ENCODE measurements at regions not wholly inside any gene's neighbourhood (a gene's known extent, or its start where the extent isn't known, plus 50 kb on each side); places are given as distances from the start of the nearest gene placed in this dataset.
"Not testable (repeated sequence)": the region's sequence is repeated elsewhere in the genome, so short reads cannot be mapped to it uniquely, and the experiment has no call there.

DNA sequence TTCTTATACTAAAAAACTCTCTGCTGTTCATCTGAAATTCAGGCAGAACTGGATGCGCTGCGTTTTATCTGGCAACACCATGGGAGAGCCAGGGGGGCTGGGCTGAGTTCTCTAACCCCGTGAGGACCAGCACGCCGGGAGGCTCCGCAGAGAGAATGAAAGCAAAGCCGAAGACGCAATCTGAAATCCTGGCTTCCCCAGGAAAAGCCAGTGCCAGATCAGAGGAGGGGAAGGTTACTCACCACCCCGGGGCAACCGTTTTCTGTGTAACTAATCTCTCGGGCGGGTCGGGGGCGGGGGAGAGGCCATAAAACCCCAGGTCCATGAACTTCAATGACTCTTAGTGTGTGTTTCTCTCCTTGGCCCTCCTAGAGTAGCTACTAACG, 99.4 kb downstream of the SHANK2 start:
- DNase-seq (ENCODE audit: low read depth in 2 of 2) = no peak

DNA sequence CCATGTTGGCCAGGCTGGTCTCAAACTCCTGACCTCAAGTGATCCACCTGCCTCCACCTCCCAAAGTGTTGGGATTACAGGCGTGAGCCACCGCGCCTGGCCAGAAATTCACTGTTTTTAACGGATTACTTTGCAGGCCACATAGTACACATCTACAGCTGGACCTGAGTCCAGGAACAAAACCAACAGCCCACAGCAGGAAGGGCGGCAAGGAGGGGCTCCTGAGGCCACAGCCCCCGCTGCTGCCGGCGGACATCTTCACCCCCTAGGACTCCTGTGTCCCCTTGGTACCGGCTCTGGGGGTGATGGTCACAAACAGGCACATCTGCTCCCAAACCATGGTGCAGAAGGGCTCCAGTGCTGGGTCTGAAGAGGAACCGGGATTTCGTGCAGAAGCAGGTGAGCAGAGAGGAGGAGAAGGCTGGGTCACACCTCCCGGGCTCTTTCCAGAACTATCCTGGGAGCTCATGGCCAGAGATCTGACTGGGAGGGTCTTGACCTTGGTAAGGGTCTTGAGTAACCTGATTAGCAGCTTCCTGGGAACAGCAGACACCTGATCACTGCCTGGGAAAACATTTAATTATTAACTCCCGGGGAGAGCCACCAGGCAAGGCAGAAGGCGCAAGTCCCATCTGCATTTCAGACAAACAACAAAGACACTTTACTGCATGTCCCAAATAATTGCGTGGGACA, 99.9 kb downstream of the SHANK2 start:
- DNase-seq (ENCODE audit: low read depth in 2 of 2) = not testable (repeated sequence)

DNA sequence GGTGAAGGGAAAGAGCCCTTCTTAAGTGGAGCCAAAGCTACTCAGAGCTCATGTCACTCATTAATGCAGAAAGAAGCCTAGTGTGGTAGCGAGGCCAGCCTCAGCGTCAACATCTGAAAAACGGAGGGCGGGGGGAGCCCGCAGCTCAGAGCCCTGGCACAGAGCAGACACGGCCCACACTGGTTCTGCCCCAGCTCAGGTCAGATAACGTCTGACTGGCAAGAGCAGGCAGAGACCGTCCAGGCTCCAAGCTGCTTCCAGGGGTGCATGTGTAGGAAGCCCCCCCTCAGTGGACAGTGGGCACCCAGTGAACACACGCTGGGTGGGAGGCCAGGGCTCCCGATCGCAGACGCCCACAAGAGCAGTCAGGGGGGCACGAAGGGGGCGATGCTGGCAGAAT, 100.8 kb downstream of the SHANK2 start:
- DNase-seq (ENCODE audit: low read depth in 2 of 2) = no peak

GRCh38 chr11:71150859-71151258, 101.5 kb downstream of the SHANK2 start:
- DNase-seq (ENCODE audit: low read depth in 2 of 2) = no peak

- no peak for DNase-seq (ENCODE audit: low read depth in 2 of 2)
Measured at GRCh38 chr11:71148716-71149115, 103.7 kb downstream of the SHANK2 start.

- no peak for DNase-seq (ENCODE audit: low read depth in 2 of 2)
Measured at GRCh38 chr11:71147331-71147730, 105.0 kb downstream of the SHANK2 start.

- DNase-seq (ENCODE audit: low read depth in 2 of 2) = no peak
Measured at GRCh38 chr11:71146846-71147245, 105.5 kb downstream of the SHANK2 start.

DNA sequence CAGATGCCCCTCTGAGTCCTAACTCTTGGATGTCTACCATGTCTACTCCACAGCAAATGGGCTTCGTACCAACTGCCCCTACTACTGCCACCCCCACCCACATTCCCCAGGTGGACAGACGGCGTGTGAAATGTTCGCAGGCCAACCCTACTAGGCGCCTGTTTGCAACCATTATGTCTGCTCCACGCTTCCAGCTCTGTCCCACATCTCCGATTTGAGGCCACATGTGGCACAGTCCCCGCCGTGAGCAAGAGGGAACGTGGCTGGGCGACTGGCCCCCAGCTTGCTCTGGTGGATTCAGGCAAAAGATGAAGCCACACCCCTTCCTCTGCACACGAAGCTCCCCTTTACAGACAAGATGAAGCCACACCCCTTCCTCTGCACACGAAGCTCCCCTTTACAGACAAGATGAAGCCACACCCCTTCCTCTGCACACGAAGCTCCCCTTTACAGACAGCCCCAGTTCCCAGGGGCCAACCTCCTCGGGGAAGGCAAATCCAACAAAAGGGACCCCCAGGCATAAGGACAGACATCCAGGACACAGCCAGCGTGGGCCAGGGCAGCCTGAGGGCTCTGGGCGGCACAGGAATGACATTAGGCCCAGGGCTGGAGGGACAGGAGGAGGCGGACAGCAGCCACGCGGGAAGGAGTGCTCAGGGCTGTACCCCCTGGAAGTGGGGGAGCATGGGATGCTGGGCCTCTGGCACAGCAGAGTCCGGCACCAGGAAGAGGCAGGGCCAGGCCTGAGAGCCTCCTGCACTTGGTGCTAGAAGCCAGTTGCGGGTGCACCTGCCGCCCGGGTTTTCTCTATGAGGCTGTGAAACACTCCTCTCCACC, 106.2 kb downstream of the SHANK2 start:
- no peak for DNase-seq (ENCODE audit: low read depth in 2 of 2)

GRCh38 chr11:71145368-71145767, 107.0 kb downstream of the SHANK2 start:
- DNase-seq (ENCODE audit: low read depth in 2 of 2) = no peak

DNA sequence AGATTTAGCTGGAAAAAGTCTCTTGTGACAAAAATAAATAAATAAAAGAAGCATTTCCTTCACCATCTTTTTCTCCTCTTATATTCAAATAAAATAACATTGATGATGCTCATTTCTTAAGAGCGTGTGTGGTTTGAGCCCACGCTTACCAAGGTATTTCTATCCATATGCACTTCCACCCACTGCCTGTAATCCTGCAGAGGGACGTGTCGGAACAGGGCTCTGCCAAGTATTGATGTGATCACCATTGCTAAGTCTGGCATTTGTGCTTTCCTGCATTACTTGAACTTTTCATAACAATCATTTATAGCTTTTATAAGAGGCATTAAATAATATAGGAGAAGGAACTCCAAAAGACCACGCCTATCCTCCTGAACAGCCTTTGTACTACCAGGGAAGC, 107.6 kb downstream of the SHANK2 start:
- no peak for DNase-seq (ENCODE audit: low read depth in 2 of 2)

DNA sequence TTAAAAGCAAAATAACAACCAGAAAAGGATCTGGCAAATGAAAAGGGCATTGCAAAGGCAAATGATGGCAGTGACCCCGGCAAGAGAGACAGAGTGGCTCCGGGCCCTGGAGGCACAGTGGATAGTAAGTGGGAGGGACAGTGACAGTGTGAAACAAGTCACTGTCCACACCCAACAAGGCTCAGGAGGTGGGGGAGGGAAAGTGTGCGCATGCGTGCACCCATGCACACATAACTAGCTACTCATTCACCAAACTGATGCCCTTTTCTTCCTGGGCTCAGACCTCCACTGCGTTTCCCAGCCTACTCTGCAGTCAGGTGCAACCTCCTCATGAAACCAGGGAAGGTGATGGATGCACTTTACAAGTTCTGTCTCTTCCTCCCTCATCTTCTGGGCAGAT, 108.4 kb downstream of the SHANK2 start:
- no peak for DNase-seq (ENCODE audit: low read depth in 2 of 2)

DNA sequence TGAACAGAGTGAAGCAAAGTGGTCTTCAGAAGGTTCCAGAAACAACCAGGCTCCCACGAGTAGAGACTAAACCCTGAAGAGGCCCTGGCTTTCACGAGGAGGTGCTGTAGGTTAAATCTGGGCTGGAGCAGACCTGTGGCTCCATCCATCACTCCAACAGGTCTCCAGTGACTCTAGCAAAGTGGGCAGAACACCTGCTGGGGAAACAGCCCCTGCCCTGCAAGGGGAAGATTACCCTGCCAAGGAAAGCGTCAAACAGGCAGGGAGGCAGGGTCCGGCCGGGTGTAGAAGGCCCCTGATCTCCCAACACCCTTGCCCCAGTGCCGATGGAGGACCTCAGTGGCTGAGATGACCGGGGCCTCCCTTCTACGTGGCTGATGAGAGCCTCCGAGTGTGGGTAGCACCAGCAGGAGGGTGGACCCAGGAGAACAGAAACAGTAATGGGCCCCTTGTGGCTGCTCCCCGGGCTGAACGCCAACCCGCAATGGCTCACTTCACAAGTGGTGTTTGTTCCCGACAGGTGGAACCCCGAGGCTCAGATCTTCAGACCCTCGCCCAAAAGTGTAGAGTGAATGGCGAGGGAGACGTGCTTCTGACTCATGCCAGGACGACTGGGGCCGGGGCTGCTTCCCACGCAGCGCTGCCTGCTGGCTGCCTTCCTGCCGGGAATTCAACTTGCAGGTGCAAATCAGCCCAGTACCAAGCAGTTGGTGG, 112.0 kb downstream of the SHANK2 start:
- DNase-seq (ENCODE audit: low read depth in 2 of 2) = no peak

- no peak for DNase-seq (ENCODE audit: low read depth in 2 of 2)
Measured at GRCh38 chr11:71139516-71140205, 112.7 kb downstream of the SHANK2 start.

GRCh38 chr11:71138737-71139425, 113.5 kb downstream of the SHANK2 start:
- no peak for DNase-seq (ENCODE audit: low read depth in 2 of 2)

DNA sequence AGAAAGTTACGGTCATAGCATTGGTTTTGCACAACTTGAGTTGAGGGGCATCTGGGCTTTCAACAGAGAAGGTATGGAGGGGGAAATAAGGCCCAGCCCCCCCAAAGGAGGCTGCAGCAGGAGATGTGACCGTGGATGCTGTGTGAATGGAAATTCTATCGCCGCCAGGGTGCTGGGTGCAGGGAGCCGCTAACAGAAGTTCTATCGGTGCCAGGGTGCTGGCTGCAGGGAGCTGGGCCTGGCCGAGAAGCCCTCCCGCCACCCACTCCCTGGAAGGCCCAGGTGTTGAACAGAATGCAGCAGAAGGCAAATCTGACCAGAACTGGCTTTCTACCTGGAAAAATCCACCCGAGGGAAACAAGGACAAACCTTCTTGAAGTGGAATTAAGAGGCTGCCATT, 115.0 kb downstream of the SHANK2 start:
- no peak for DNase-seq (ENCODE audit: low read depth in 2 of 2)

DNA sequence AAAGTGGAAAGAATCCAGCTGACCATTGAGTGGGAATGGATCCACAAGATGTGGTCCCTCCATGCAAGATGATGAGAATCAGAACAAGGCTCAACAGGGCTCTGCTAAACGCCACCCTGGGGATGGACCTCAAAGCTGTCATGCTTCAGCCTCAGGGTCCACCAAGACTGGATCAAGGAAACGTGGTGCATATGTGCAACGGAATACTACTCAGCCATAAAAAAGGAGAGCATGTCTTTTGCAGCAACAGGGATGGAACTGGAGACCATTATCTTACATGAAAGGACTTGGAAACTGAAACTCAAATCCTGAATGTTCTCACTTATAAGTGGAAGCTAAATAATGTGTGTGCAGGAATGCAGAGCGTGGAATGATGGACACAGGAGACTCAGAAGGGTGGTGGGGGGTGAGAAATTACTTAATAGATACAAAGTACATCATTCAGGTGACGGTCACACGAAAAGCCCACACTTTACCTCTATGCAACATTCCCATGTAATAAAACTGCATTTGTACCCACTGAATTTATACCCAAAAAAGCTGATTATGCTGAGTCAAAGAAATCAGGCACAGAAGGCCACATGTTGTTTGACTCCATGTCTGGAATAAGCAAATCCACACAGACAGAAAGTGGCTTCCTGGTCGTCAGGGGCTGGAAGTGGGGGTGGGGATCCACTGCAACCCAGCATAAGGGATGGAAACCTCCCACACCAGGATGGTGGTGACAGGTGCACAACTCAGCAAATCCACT, 116.1 kb downstream of the SHANK2 start:
- no peak for DNase-seq (ENCODE audit: low read depth in 2 of 2)

GRCh38 chr11:71135112-71135511, 117.3 kb downstream of the SHANK2 start:
- no peak for DNase-seq (ENCODE audit: low read depth in 2 of 2)

DNA sequence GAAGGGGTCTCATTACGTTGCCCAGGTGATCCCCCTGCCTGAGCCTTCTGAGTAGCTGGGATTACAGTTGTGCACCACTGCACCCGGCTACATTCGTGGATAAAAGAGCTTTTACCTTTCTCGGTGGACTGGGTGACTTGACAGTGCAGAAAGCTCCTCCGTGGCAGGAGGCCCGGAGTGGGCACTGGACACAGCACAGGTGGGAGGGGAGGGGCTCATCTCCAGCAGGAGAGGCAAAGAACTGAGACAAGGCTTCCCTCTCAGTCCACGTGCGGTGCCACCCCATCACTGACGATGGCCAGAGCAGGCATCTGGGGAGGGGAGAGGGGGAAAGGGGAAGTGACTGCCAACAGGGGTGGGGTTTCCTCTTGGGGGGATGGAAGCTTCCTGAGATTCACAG, 118.4 kb downstream of the SHANK2 start:
- DNase-seq (ENCODE audit: low read depth in 2 of 2) = no peak

DNA sequence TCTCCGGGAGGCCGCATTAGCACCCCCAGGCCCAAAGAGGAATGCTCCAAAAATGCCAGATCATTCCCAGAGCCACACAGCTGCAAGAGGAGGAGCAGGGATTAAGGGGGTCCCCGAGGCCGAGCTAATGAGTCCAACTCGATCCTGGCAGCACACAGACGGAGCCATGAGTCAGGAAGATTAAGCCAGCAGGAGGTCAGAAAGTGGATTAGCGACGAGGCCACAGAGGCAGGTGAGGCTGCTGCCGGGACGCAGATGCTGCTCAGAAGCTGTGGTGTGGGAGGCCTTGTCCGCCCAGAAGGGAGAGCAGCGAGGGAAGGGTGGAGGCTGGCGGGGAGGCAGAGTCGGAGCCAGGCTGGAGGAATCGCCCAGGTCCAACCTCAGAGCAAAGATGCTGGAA, 120.5 kb downstream of the SHANK2 start:
- no peak for DNase-seq (ENCODE audit: low read depth in 2 of 2)

GRCh38 chr11:71130106-71130505, 122.3 kb downstream of the SHANK2 start:
- no peak for DNase-seq (ENCODE audit: low read depth in 2 of 2)

GRCh38 chr11:71129624-71130023, 122.8 kb downstream of the SHANK2 start:
- DNase-seq (ENCODE audit: low read depth in 2 of 2) = no peak

Measured in dermis microvascular lymphatic vessel endothelial cell (primary cell).